H4 (cell line): ENCODE measurements at regions not wholly inside any gene's neighbourhood (a gene's known extent, or its start where the extent isn't known, plus 50 kb on each side); places are given as distances from the start of the nearest gene placed in this dataset.

Experiments
- DNase-seq: peaks from one replicate; pipeline ENCODE4 v3.0.0-alpha.2; 2015; ENCODE audit warnings: low spot score

GRCh38 chr6:97586344-97586743, 303.3 kb upstream of the MMS22L start:
- peak; percentile 3 for DNase-seq

GRCh38 chr6:97591955-97592354, 308.9 kb upstream of the MMS22L start:
- no peak for DNase-seq

GRCh38 chr6:97594844-97595243, 311.8 kb upstream of the MMS22L start:
- DNase-seq: peak; percentile 21

- no peak for DNase-seq
Observed at GRCh38 chr6:97621111-97621510, 338.1 kb upstream of the MMS22L start.

GRCh38 chr6:97626671-97627441, 343.8 kb upstream of the MMS22L start:
- DNase-seq: peak; percentile 11

GRCh38 chr6:97629180-97629579, 346.2 kb upstream of the MMS22L start:
- no peak for DNase-seq

- DNase-seq: no peak
Observed at GRCh38 chr6:97630604-97631003, 347.6 kb upstream of the MMS22L start.

GRCh38 chr6:97632341-97632740, 349.3 kb upstream of the MMS22L start:
- no peak for DNase-seq

GRCh38 chr6:97639702-97640101, 356.7 kb upstream of the MMS22L start:
- DNase-seq: no peak

GRCh38 chr6:97644353-97644752, 361.3 kb upstream of the MMS22L start:
- DNase-seq: no peak

- DNase-seq: no peak
Observed at GRCh38 chr6:97645757-97646156, 362.7 kb upstream of the MMS22L start.

- DNase-seq: no peak
Observed at GRCh38 chr6:97653076-97653475, 370.1 kb upstream of the MMS22L start.

- no peak for DNase-seq
Observed at GRCh38 chr6:97653517-97653916, 370.5 kb upstream of the MMS22L start.

GRCh38 chr6:97654674-97655073, 371.7 kb upstream of the MMS22L start:
- no peak for DNase-seq

GRCh38 chr6:97656236-97656635, 373.2 kb upstream of the MMS22L start:
- DNase-seq: no peak

- DNase-seq: no peak
Observed at GRCh38 chr6:97656706-97657350, 373.8 kb upstream of the MMS22L start.

- DNase-seq: no peak
Observed at GRCh38 chr6:97658090-97658489, 375.1 kb upstream of the MMS22L start.

- no peak for DNase-seq
Observed at GRCh38 chr6:97663252-97663651, 380.2 kb upstream of the MMS22L start.

- DNase-seq: no peak
Observed at GRCh38 chr6:97665446-97665845, 382.4 kb upstream of the MMS22L start.

- no peak for DNase-seq
Observed at GRCh38 chr6:97666889-97667288, 383.9 kb upstream of the MMS22L start.

- no peak for DNase-seq
Observed at GRCh38 chr6:97668716-97669115, 385.7 kb upstream of the MMS22L start.

- DNase-seq: no peak
Observed at GRCh38 chr6:97669191-97670031, 386.4 kb upstream of the MMS22L start.

GRCh38 chr6:97674802-97675201, 391.8 kb upstream of the MMS22L start:
- no peak for DNase-seq
